COLO829 (cell line): ENCODE measurements at regions not wholly inside any gene's neighbourhood (a gene's known extent, or its start where the extent isn't known, plus 50 kb on each side); places are given as distances from the start of the nearest gene placed in this dataset.

Experiments used
- DNase-seq: peaks from one replicate; pipeline ENCODE4 v3.0.0; 2012; ENCODE audit warnings: low spot score

- DNase-seq = no peak
These were observed 69.0 kb upstream of the STXBP5 start for GRCh38 chr6:147135211-147135681.

GRCh38 chr6:147136057-147136456, 68.2 kb upstream of the STXBP5 start:
- DNase-seq = no peak

- DNase-seq = no peak
These were observed 66.2 kb upstream of the STXBP5 start for GRCh38 chr6:147137986-147138385.

GRCh38 chr6:147138835-147139234, 65.4 kb upstream of the STXBP5 start:
- DNase-seq = no peak

GRCh38 chr6:147141711-147142308, 62.4 kb upstream of the STXBP5 start:
- DNase-seq = no peak

GRCh38 chr6:147142684-147143245, 61.5 kb upstream of the STXBP5 start:
- no peak for DNase-seq

GRCh38 chr6:147149092-147149491, 55.1 kb upstream of the STXBP5 start:
- DNase-seq = no peak

GRCh38 chr6:147149826-147150225, 54.4 kb upstream of the STXBP5 start:
- DNase-seq = no peak

GRCh38 chr6:147150293-147150692, 53.9 kb upstream of the STXBP5 start:
- DNase-seq = no peak
